ENCODE measurements at regions not wholly inside any gene's neighbourhood (a gene's known extent, or its start where the extent isn't known, plus 50 kb on each side); places are given as distances from the start of the nearest gene placed in this dataset.

DNA sequence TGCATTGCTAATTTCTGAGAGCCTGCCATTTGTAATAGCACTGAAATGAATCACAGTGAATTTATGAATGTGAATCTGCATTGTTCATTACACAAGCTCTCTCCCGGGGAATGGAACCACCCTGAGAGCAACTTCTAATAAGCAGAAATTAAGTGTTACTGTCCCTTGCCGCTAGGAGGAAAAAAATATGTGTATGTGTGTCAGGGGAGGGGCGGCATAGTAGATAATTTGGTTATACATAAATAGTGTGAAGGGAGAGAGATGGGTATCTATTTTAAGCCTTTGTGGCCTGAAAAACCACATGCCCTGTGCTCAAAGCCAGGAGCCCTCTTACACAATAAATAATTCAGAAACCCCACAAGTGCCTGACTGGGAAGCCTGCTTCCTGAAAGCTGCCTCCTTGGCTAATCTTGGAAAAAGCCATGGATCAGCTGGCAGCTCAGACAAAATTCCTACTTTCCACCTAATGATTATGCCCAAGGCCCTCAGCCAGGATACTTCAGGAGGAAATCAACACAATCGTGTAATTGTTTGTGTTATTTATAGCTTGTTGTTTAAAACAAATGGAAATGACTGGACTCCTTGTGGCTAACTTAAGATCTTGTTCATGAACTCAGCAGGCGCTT, 366.2 kb upstream of the KITLG start:
- Histone ChIP-seq H3K4me1 (ENCODE audit: control insufficient read depth, insufficient read depth, low read length) (peaks cover 11% of the 10 kb centered on the region), H3K36me3 (ENCODE audit: control insufficient read depth, insufficient read depth, low read length) (no peaks in the 10 kb centered on the region), H3K4me3 (ENCODE audit: low read depth, low read length) (no peak overlapping the region), H3K9ac (ENCODE audit: low read depth, low read length) (no peak overlapping the region), H3K27me3 (ENCODE audit: control insufficient read depth, insufficient read depth, low read length) (peaks cover 11% of the 10 kb centered on the region), H3K9me3 (ENCODE audit: control insufficient read depth, insufficient read depth, low read length) (no peaks in the 10 kb centered on the region)

DNA sequence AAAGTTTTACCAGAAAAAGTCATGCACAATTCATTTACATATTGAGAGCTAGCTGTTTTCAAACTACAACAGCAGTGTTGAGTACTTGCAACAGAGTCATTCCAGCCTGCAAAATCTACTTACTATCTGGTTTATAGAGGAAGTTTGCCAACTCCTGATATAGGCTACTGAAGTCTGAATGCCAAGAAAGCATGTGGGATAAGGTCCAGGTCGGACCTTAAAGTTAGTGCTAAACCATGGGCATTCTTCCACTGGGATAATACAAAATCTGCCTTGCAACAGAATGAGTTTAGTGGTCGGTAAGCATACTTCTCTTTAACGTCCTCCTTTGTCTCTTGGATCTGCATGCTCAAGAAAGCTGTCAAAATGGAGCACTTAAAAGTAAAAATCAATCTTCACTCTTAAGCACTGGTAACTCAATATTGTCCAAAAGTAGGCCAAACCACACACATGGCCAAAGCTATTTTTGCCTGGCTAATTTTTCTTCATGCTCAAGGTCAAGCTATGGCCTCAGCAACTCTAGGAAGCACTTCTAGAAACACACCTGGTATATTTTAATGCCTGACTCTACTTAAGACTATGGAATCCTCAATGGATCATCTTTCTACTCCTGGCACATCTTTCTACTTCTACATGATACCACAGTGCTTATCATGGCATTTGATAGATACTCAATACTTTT, 364.9 kb upstream of the KITLG start:
- Histone ChIP-seq H3K4me1 (ENCODE audit: control insufficient read depth, insufficient read depth, low read length) (peaks cover 6% of the 10 kb centered on the region), H3K4me3 (ENCODE audit: low read depth, low read length) (no peak overlapping the region), H3K9ac (ENCODE audit: low read depth, low read length) (no peak overlapping the region), H3K36me3 (ENCODE audit: control insufficient read depth, insufficient read depth, low read length) (no peaks in the 10 kb centered on the region), H3K9me3 (ENCODE audit: control insufficient read depth, insufficient read depth, low read length) (no peaks in the 10 kb centered on the region), H3K27me3 (ENCODE audit: control insufficient read depth, insufficient read depth, low read length) (no peaks in the 10 kb centered on the region)

DNA sequence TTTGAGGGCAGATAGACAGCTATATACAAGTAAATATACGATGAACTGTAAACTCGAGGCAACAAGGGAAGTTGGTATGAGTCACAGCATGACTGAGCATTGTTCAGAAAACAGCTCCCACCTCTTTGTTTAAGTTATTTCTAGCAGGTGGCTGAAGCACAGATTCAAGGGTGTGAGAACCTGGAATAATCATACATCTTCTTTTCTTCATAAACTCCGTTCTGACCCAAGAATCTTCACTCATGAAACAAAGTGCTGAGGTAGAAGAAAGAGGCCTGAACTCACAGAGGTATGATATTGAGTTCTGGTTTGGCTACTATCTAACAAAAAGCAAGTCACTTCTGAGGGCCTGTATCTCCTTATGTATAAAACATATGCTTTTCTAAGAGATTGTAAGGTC, 364.1 kb upstream of the KITLG start:
- H3K9me3 ChIP-seq (ENCODE audit: control insufficient read depth, insufficient read depth, low read length): no peaks in the 10 kb centered on the region
- H3K9ac ChIP-seq (ENCODE audit: low read depth, low read length): no peak overlapping the region
- H3K27me3 ChIP-seq (ENCODE audit: control insufficient read depth, insufficient read depth, low read length): no peaks in the 10 kb centered on the region
- H3K36me3 ChIP-seq (ENCODE audit: control insufficient read depth, insufficient read depth, low read length): no peaks in the 10 kb centered on the region
- H3K4me1 ChIP-seq (ENCODE audit: control insufficient read depth, insufficient read depth, low read length): peaks cover 6% of the 10 kb centered on the region
- no peak overlapping the region for H3K4me3 ChIP-seq (ENCODE audit: low read depth, low read length)

- Histone ChIP-seq H3K27me3 (ENCODE audit: control insufficient read depth, insufficient read depth, low read length) (no peaks in the 10 kb centered on the region), H3K9me3 (ENCODE audit: control insufficient read depth, insufficient read depth, low read length) (no peaks in the 10 kb centered on the region), H3K4me3 (ENCODE audit: low read depth, low read length) (no peak overlapping the region), H3K36me3 (ENCODE audit: control insufficient read depth, insufficient read depth, low read length) (no peaks in the 10 kb centered on the region), H3K4me1 (ENCODE audit: control insufficient read depth, insufficient read depth, low read length) (peaks cover 2% of the 10 kb centered on the region), H3K9ac (ENCODE audit: low read depth, low read length) (no peak overlapping the region)
Observed at GRCh38 chr12:88940854-88941253, 360.6 kb upstream of the KITLG start.

DNA sequence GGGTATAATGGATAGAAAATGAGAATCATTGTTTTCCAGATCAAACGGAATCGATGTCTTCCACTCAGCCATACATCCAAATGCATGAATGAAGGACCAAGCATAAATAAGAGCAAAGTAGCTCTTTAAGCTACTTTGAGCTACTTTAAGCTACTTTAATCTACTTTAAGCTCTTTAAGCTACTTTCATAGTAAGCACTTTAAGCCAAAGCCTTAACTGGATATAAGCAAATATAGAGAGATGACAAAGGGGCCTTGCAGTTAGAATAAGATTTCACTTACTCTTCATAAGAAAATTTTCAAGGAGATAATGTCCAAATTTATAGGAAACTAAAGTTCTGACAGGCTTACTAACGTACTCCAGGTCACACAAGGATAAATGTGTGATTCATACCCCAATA, 355.6 kb upstream of the KITLG start:
- Histone ChIP-seq H3K9me3 (ENCODE audit: control insufficient read depth, insufficient read depth, low read length) (no peaks in the 10 kb centered on the region), H3K4me3 (ENCODE audit: low read depth, low read length) (no peak overlapping the region), H3K36me3 (ENCODE audit: control insufficient read depth, insufficient read depth, low read length) (no peaks in the 10 kb centered on the region), H3K4me1 (ENCODE audit: control insufficient read depth, insufficient read depth, low read length) (peaks cover 2% of the 10 kb centered on the region), H3K27me3 (ENCODE audit: control insufficient read depth, insufficient read depth, low read length) (no peaks in the 10 kb centered on the region), H3K9ac (ENCODE audit: low read depth, low read length) (no peak overlapping the region)

DNA sequence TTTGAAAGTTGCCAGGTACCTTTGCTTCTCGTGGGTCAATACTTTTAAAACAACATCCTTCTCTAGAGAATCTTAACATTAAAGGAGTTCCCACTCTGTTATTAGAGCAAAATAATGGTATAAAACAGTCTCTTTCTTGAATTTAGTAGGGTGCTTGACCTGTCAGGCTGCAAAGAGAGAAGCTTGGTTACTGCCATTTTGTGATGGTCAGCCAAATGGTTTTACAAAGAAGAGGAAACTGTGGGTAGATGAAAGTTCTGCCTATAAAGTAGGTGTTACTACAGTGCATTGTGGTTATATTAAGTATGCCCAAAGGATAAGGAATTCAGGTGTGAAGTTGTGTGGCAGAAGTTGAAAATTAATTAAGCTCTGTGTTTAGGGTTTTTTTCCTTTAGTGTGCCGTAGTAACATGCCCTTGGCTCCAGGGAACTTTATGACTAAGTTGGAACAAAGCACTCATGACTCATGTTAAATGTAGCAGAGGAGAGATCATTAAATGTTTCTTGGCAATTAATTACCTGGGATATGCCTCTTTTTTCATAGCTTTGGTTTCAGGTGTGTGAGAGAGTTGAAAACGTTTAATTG, 354.0 kb upstream of the KITLG start:
- H3K4me1 ChIP-seq (ENCODE audit: control insufficient read depth, insufficient read depth, low read length): peaks cover 2% of the 10 kb centered on the region
- H3K9ac ChIP-seq (ENCODE audit: low read depth, low read length): no peak overlapping the region
- no peaks in the 10 kb centered on the region for H3K36me3 ChIP-seq (ENCODE audit: control insufficient read depth, insufficient read depth, low read length)
- no peak overlapping the region for H3K4me3 ChIP-seq (ENCODE audit: low read depth, low read length)
- H3K27me3 ChIP-seq (ENCODE audit: control insufficient read depth, insufficient read depth, low read length): no peaks in the 10 kb centered on the region
- no peaks in the 10 kb centered on the region for H3K9me3 ChIP-seq (ENCODE audit: control insufficient read depth, insufficient read depth, low read length)

DNA sequence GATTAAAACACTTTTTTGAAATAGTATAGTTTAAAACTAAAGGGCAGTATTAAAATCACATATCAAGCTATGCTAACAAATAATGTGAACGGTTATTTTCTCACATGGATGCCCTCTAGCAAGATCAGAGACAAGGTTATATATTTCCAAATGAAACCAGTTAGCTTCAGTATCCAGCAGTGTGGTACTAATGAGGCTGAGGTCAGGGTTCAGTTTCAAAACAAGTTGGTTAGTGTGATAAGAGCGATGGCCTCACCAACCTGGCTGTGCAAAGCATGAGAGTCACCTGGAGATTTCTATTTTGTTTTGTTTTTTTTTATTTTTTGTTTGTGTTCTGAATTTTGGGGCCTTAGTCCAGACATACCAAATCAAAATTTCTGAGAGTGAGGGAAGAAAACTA, 352.2 kb upstream of the KITLG start:
- Histone ChIP-seq H3K9me3 (ENCODE audit: control insufficient read depth, insufficient read depth, low read length) (no peaks in the 10 kb centered on the region), H3K4me3 (ENCODE audit: low read depth, low read length) (no peak overlapping the region), H3K36me3 (ENCODE audit: control insufficient read depth, insufficient read depth, low read length) (no peaks in the 10 kb centered on the region), H3K27me3 (ENCODE audit: control insufficient read depth, insufficient read depth, low read length) (no peaks in the 10 kb centered on the region), H3K4me1 (ENCODE audit: control insufficient read depth, insufficient read depth, low read length) (peaks cover 2% of the 10 kb centered on the region), H3K9ac (ENCODE audit: low read depth, low read length) (no peak overlapping the region)

GRCh38 chr12:88931598-88931997, 351.3 kb upstream of the KITLG start:
- Histone ChIP-seq H3K27me3 (ENCODE audit: control insufficient read depth, insufficient read depth, low read length) (no peaks in the 10 kb centered on the region), H3K9ac (ENCODE audit: low read depth, low read length) (no peak overlapping the region), H3K36me3 (ENCODE audit: control insufficient read depth, insufficient read depth, low read length) (no peaks in the 10 kb centered on the region), H3K4me3 (ENCODE audit: low read depth, low read length) (no peak overlapping the region), H3K4me1 (ENCODE audit: control insufficient read depth, insufficient read depth, low read length) (peaks cover 2% of the 10 kb centered on the region), H3K9me3 (ENCODE audit: control insufficient read depth, insufficient read depth, low read length) (no peaks in the 10 kb centered on the region)

- no peaks in the 10 kb centered on the region for H3K36me3 ChIP-seq (ENCODE audit: control insufficient read depth, insufficient read depth, low read length)
- no peaks in the 10 kb centered on the region for H3K4me1 ChIP-seq (ENCODE audit: control insufficient read depth, insufficient read depth, low read length)
- no peak overlapping the region for H3K9ac ChIP-seq (ENCODE audit: low read depth, low read length)
- H3K27me3 ChIP-seq (ENCODE audit: control insufficient read depth, insufficient read depth, low read length): no peaks in the 10 kb centered on the region
- no peaks in the 10 kb centered on the region for H3K9me3 ChIP-seq (ENCODE audit: control insufficient read depth, insufficient read depth, low read length)
- no peak overlapping the region for H3K4me3 ChIP-seq (ENCODE audit: low read depth, low read length)
Observed at GRCh38 chr12:88925454-88925853, 345.2 kb upstream of the KITLG start.

DNA sequence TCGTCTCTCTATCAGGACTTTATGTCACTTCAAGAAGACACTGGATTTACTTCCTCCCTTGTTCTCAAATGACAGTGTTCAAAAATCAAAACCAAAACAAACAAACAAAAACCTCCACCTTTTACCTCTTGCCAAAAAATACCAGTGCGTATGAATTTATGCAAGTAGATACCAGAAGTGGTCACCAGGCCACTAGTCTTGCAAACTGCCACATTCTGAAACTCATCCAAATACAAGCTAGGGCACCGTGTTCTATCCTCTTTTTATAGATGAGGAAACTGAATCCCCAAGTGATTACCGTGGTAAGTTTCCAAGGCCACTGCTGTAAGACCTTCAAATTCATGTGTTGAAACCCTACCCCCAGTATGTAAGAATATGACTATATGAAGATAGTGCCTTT, 343.9 kb upstream of the KITLG start:
- H3K36me3 ChIP-seq (ENCODE audit: control insufficient read depth, insufficient read depth, low read length): no peaks in the 10 kb centered on the region
- H3K9ac ChIP-seq (ENCODE audit: low read depth, low read length): no peak overlapping the region
- no peaks in the 10 kb centered on the region for H3K27me3 ChIP-seq (ENCODE audit: control insufficient read depth, insufficient read depth, low read length)
- H3K4me1 ChIP-seq (ENCODE audit: control insufficient read depth, insufficient read depth, low read length): no peaks in the 10 kb centered on the region
- H3K9me3 ChIP-seq (ENCODE audit: control insufficient read depth, insufficient read depth, low read length): no peaks in the 10 kb centered on the region
- H3K4me3 ChIP-seq (ENCODE audit: low read depth, low read length): no peak overlapping the region

DNA sequence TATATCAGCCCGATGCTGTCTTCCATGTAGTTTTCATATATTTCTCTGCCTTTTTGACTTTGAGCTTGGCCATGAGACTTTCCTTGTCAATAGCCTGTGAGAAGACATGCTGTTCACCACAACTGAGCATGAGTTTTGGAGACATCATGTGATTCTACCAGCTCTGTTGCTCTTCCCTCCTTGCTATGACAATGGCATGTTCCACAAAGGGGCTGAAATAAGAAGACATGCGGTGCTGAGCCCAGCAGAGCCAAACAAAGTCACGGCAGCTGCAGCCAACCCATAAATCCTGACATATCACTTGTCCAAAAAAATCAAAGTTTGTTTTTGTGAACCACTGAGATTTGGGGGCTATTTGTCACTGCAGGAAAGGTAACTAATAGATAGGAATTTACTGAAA, 343.4 kb upstream of the KITLG start:
- Histone ChIP-seq H3K9me3 (ENCODE audit: control insufficient read depth, insufficient read depth, low read length) (no peaks in the 10 kb centered on the region), H3K4me1 (ENCODE audit: control insufficient read depth, insufficient read depth, low read length) (no peaks in the 10 kb centered on the region)

GRCh38 chr12:88922816-88923215, 342.5 kb upstream of the KITLG start:
- Histone ChIP-seq H3K9ac (ENCODE audit: low read depth, low read length) (no peak overlapping the region), H3K4me3 (ENCODE audit: low read depth, low read length) (no peak overlapping the region), H3K27me3 (ENCODE audit: control insufficient read depth, insufficient read depth, low read length) (no peaks in the 10 kb centered on the region), H3K9me3 (ENCODE audit: control insufficient read depth, insufficient read depth, low read length) (no peaks in the 10 kb centered on the region), H3K4me1 (ENCODE audit: control insufficient read depth, insufficient read depth, low read length) (no peaks in the 10 kb centered on the region), H3K36me3 (ENCODE audit: control insufficient read depth, insufficient read depth, low read length) (no peaks in the 10 kb centered on the region)

More for the DNA sequence above, 343.4 kb upstream of the KITLG start:
- no peak overlapping the region for H3K9ac ChIP-seq (ENCODE audit: low read depth, low read length)
- no peaks in the 10 kb centered on the region for H3K36me3 ChIP-seq (ENCODE audit: control insufficient read depth, insufficient read depth, low read length)
- H3K27me3 ChIP-seq (ENCODE audit: control insufficient read depth, insufficient read depth, low read length): no peaks in the 10 kb centered on the region
- H3K4me3 ChIP-seq (ENCODE audit: low read depth, low read length): no peak overlapping the region
